Type B pancreatic cell (in vitro differentiated cells): ENCODE measurements at regions not wholly inside any gene's neighbourhood (a gene's known extent, or its start where the extent isn't known, plus 50 kb on each side); places are given as distances from the start of the nearest gene placed in this dataset.

Source experiments
- DNase-seq: peaks from one replicate; pipeline ENCODE4 v3.0.0; 2021; ENCODE audit warnings: mixed read lengths; ENCODE audit not compliant: unreplicated experiment; ENCODE audit errors: extremely low spot score
- H3K27ac Mint-ChIP-seq: 2 replicates; pipeline ENCODE4 v1.8.0; 2021; ENCODE audit warnings: mild to moderate bottlenecking, mixed read lengths
- H3K27me3 Mint-ChIP-seq: 2 replicates; pipeline ENCODE4 v1.8.0; 2021; ENCODE audit warnings: mixed read lengths
- H3K36me3 Mint-ChIP-seq: 2 replicates; pipeline ENCODE4 v1.8.0; 2021; ENCODE audit warnings: mixed read lengths
- H3K4me1 Mint-ChIP-seq: one replicate; pipeline ENCODE4 v1.8.0; 2021; ENCODE audit warnings: mixed read lengths; ENCODE audit not compliant: unreplicated experiment
- H3K4me3 Mint-ChIP-seq: 2 replicates; pipeline ENCODE4 v1.8.0; 2021; ENCODE audit warnings: mild to moderate bottlenecking, mixed read lengths
- H3K9me3 Mint-ChIP-seq: 2 replicates; pipeline ENCODE4 v1.8.0; 2021; ENCODE audit warnings: mixed read lengths
- TF ChIP-seq, protein P1 (sequence below): fragments of 200-600 bp; sonication (generic); conservative IDR thresholded peaks from 2 replicates; pipeline ENCODE4 v1.5.0; 2021; ENCODE audit warnings: antibody characterized with exemption, mild to moderate bottlenecking

DNA sequence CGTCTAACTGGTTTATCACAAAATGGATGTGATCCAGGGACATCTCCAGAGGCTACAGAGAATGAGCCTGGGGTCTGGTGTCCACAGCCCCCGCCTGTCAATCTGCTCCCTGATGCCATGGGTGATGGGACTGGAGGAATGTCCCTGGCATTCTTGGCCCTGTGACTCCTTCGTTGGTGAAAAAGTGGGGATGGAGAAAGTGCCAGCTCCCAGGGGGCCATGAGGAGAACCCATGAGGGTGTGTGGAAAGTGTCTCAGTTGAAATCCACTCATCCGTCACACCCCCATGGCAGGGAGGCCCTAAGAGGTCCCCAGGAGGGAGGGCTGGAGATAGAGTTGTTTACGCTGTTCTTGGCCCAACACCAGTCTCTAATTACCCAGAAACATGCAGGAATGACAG lies 322.0 kb downstream of the CTTN start:
- no peak overlapping the region for H3K4me3 Mint-ChIP-seq
- TF ChIP-seq, protein P1, sequence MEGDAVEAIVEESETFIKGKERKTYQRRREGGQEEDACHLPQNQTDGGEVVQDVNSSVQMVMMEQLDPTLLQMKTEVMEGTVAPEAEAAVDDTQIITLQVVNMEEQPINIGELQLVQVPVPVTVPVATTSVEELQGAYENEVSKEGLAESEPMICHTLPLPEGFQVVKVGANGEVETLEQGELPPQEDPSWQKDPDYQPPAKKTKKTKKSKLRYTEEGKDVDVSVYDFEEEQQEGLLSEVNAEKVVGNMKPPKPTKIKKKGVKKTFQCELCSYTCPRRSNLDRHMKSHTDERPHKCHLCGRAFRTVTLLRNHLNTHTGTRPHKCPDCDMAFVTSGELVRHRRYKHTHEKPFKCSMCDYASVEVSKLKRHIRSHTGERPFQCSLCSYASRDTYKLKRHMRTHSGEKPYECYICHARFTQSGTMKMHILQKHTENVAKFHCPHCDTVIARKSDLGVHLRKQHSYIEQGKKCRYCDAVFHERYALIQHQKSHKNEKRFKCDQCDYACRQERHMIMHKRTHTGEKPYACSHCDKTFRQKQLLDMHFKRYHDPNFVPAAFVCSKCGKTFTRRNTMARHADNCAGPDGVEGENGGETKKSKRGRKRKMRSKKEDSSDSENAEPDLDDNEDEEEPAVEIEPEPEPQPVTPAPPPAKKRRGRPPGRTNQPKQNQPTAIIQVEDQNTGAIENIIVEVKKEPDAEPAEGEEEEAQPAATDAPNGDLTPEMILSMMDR = no peak
- H3K27me3 Mint-ChIP-seq = peaks cover 6% of the 10 kb centered on the region
- H3K36me3 Mint-ChIP-seq = no peaks in the 10 kb centered on the region
- H3K27ac Mint-ChIP-seq = no peak overlapping the region
- H3K9me3 Mint-ChIP-seq = peaks cover 4% of the 10 kb centered on the region
- no peak for DNase-seq
- peaks cover 11% of the 10 kb centered on the region for H3K4me1 Mint-ChIP-seq

DNA sequence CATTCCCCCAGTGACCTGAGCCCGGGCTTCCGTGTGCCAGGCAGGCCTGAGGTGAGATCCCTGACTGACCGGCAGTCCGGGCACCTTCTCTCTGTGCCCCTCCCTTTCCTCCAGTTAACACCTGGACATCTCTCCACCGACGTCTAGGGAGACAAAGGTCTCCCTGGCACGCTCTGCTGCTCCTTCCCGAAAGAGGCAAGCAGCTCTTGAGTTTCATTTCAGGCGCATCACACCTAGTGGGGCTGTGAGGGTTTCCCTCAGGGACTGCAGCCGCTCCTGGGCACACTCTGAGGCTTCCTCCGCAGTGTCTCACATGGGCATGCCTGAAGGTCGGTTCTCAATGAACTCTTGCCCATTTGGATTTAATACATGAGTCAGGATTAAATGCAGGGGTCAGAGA lies 322.7 kb downstream of the CTTN start:
- TF ChIP-seq, protein P1 = no peak
- no peak for DNase-seq
- Mint-ChIP-seq H3K36me3 (no peaks in the 10 kb centered on the region), H3K27ac (no peak overlapping the region), H3K4me3 (no peak overlapping the region), H3K27me3 (peaks cover 6% of the 10 kb centered on the region), H3K4me1 (peaks cover 11% of the 10 kb centered on the region), H3K9me3 (peaks cover 4% of the 10 kb centered on the region)

DNA sequence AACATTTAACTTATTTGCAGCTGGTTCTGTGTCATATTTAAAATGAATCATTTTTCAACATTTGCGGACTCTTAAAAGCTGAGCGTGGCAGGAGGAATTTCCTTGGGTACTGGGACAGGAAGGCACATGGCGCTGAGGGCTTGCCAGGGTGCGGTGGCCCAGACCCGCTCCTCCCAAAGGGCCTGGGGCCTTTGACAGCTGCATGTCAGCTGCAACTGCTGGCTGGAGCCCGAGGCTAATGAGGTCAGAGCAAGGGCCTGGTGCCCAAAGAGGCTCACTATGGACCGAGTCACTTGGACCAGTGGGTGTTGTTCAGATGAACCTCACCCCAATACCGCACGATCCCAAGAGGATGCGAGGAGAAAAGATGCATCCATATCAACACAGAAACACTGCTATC lies 326.9 kb downstream of the CTTN start:
- Mint-ChIP-seq H3K27me3 (no peaks in the 10 kb centered on the region), H3K9me3 (peaks cover 4% of the 10 kb centered on the region), H3K4me3 (no peak overlapping the region), H3K27ac (no peak overlapping the region), H3K4me1 (peaks cover 6% of the 10 kb centered on the region), H3K36me3 (no peaks in the 10 kb centered on the region)
- DNase-seq = no peak
- TF ChIP-seq, protein P1 = no peak

DNA sequence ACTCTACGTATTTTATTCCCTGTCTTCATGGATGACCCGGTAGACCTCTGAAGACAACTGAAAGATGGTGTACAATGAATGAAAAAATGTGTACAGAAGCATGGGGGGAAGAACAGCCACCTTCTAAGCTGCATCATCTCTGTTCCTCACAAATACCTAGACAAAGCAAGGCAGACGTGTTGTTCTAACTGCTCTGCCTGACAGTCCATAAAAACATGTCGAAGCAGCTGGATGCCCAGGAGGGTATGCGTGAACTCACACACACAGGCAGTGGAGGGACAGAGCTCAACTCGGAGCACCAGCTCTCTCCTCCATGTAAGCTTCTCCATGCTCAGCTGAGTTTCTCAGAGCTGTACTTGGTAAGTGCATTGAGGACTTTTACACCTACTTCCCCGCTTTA lies 327.4 kb downstream of the CTTN start:
- Mint-ChIP-seq H3K4me1 (peaks cover 6% of the 10 kb centered on the region), H3K27ac (no peak overlapping the region)

DNA sequence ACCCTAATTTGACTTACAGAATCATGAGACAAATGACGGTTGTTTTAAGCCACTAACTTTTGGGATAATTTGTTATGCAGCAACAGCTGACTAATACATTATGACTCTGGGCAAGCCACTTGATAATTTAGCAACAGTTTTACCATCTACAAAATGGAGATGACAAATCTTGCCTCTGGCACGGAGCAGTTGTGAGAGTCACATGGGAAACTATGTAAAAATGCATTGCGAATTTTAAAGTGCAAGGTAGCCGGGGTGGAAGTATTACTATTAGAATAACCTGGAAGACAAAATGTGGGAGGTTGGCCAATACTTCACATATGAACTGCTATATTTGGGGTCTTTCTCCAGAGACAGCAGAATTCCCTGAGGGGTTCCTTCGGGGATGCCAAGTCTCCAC lies 328.7 kb downstream of the CTTN start:
- Mint-ChIP-seq H3K27me3 (no peaks in the 10 kb centered on the region), H3K27ac (no peak overlapping the region), H3K4me1 (peaks cover 6% of the 10 kb centered on the region), H3K36me3 (no peaks in the 10 kb centered on the region), H3K9me3 (peaks cover 4% of the 10 kb centered on the region), H3K4me3 (no peak overlapping the region)
- no peak for DNase-seq
- TF ChIP-seq, protein P1 = no peak

More for the DNA sequence above, 327.4 kb downstream of the CTTN start:
- TF ChIP-seq, protein P1 = no peak
- Mint-ChIP-seq H3K36me3 (no peaks in the 10 kb centered on the region), H3K4me3 (no peak overlapping the region), H3K9me3 (peaks cover 4% of the 10 kb centered on the region), H3K27me3 (no peaks in the 10 kb centered on the region)
- no peak for DNase-seq
